DMS 273 (cell line): ENCODE measurements at regions not wholly inside any gene's neighbourhood (a gene's known extent, or its start where the extent isn't known, plus 50 kb on each side); places are given as distances from the start of the nearest gene placed in this dataset.
"Not testable (repeated sequence)": the region's sequence is repeated elsewhere in the genome, so short reads cannot be mapped to it uniquely, and the experiment has no call there.

Experiments used
- DNase-seq: peaks from one replicate; lab custom pipeline; 2025; ENCODE audit not compliant: unreplicated experiment; lab: John Stamatoyannopoulos, UW

DNA sequence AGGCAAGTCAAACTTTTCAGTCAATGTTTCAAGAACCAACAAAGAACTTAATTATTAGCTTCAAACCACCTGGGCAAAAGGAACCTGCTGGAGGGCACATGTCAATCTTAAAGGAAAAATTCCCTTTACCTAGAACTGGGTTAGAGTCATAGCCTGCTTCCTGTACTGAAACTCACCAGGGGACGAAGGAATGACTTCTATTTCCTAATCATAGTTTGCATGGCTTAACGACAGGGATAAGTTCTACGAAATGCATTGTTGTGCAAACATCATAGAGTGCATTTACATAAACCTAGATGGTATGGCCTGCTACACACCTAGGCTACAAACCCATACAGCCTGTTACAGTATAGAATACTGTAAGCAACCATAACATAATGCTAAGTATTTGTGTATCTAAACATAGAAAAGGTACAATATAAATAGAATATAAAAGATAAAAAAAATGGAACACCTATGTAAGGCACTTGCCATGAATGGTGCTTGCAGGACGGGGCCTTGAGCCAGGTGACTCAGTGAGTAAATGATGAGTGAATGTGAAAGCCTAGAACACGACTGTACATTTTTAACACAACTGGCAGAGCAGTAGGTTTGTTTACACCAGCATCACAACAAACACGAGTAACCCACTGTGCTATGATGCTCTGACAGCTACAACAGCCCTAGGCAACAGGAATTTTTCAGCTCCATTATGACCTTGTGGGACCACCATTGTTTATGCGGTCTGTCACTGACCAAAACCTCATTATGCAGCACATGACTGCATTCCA, 234.9 kb upstream of the CAND1 start:
- no peak for DNase-seq

DNA sequence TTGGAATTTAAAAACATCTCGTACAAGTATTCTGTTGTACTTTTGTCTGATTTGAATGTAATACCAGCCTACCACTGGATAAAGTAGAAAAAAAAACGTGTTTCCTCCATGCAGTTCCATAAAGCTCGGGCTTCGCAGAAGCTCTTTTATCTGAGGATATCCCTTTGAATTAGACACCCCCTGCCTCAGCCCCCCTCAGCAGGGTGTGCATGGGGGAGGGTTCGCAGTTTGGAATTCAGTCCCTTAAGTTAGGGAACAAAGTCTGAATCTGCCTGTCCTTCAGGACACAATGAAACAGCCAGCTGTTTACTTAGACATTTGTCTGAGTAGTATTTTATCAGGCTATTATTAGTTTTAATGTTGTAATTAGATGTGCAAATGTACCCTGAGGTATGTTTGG, 234.0 kb upstream of the CAND1 start:
- no peak for DNase-seq

DNA sequence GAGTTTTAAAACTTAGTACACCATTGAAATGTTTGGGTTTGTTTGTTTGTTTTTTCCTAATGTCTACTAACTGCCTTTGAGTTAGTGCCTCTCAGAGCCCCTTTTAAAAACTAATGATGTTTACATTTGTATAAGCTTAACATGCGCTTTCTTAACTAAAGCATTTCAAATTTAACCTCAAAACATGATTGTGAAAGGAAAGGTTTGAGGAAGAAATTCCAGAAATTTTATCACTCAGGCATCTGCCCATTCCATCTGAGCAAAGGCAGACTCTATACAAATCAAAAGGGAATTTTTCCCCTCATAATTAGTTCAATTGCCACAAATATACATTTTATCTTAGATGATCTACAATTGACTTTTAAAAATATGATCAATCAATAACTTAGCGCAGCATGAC, 230.7 kb upstream of the CAND1 start:
- DNase-seq, result no peak

DNA sequence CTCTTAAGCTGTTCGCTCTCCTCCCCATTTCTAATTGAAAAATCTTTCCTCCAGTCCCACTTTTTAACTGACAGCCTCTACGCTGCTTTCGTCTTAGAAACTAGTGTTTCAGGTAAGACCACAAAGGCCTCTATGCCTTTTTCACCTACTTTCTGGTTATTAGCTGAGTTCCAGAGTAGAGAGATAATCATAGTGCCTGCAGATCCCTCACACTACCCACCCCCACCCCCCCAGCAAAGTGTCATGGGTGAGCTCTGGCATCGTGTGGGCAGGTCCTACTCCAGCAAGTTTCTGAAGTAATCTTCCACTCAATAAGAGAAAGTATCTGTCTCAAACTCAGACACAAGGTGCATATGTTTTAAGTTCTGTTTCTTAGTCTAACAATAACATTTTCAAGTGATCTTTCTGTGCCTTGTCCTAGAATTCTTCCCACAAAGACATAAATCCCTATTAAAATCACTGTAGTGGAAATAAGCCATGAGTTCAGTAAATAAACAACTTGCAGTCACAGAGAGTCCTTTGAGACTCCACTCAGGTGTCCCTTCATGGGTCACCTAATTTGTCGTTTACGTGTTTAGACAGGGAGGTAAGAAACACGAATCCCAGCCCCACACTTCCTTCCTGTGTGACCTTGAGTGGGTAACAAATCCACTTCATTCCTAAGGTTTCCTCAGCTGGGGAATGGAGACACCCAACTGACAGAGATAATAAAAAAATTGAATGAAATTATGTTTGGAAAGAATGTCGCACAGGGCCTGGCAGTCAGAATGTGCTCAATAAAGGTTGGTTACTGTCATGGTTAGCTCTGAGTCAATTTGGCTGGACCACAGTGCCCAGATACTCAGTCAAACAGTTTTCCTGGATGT, 228.9 kb upstream of the CAND1 start:
- DNase-seq, result no peak

DNA sequence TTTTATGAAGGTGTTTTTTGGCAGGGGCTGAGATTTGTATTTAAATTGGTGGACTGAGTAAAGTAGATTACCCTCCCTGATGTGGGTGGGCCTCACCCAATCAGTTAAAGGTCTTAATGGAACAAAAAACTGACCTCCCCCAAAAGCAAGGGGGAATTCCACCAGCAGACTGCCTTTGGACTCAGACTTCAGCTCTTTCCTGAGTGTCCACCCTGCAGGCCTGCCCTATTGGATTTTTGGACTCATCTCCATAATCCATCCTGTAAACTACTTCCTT, 228.4 kb upstream of the CAND1 start:
- DNase-seq, result no peak

DNA sequence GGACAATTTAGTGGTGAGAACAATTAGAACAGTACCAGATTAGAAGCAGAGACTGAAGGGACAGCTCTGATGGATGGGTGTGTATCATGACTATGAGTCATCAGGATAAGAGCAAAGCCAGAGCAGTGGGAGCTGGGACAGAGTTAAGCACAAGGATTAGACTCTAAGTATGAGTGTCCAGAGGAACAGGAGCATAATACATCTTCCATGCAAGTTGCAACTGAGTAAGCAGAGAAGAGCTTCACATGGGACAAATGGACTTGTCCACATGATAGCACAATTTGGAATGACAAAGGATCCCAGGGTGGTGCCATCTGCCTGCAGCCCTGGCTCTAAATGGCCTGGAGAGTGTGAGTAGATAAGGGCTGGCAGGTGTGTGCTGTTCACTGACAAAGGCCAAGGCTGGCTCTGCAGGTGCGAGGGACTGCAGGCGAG, 226.4 kb upstream of the CAND1 start:
- DNase-seq, result no peak

DNA sequence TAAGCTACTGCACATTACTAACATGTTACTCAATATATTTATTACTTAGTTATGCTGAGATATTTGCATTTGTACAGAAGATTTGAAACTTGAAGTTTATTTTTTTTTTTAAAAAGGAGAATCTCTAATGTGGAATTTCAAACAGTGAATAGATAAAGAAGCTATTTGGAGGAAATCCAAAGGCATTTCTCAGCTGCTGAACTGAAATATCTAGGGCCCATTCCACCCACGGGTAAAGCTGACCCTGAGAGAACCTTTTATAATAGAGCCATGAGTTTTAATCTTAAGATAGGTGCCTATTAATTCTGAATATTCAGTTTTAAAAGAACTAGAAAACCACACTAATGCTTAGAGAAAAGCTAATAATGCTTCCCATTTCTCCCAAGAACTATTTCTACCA, 225.4 kb upstream of the CAND1 start:
- DNase-seq, result no peak

DNA sequence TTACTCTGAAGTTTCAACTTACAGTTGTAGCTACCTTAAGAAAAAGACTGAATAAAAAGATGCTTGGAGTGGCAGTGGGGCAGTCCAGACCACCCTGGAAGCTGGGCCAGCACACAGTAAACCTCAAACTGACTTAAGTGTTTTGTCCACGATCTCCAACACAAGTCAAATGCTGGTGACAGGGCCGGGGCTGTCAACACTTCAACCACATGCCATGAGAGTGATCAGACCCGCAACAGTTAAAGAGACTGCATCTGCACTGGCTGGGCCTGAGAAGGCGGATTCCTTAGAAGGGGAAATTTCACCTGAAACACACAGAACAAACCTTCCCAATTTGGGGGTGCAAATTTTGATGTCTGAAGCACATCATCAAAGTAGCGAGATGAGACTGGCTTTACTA, 223.5 kb upstream of the CAND1 start:
- no peak for DNase-seq

DNA sequence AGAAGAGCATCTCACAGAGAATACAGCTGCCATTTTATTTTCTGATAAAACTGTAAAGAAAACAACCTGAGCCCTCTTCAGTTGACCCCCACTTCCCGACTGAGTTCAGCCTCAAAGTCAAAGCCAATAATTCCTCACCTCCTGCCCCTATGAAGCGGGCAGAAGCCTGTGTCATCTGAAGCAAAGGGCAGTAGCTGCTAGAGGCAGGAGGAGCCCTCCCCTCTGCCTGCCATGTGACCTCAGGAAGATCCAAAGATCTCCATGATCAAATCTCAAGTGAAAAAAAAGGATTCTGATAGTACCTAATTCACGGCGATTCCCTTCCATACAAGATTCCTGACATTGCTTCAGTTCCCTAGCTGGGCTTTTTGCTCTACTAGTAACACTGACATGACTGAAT, 223.1 kb upstream of the CAND1 start:
- no peak for DNase-seq

DNA sequence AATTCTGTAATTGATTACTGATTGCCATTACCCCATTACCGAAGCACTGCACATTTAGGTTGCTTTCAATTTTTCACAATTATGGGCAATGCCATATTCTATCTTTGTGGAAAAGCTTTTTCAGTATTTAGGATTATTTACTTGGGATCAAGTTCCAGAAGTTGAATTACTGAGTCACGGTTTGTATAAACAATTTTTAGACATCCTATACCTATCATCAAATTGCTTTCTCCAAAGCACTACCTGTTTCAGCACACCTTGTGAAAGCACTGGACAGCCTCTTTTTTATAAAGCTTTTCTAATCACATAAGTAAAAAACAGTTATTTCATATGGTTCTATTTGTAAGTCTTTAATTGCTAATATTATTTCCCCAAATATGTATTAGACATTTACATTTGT, 221.5 kb upstream of the CAND1 start:
- no peak for DNase-seq

DNA sequence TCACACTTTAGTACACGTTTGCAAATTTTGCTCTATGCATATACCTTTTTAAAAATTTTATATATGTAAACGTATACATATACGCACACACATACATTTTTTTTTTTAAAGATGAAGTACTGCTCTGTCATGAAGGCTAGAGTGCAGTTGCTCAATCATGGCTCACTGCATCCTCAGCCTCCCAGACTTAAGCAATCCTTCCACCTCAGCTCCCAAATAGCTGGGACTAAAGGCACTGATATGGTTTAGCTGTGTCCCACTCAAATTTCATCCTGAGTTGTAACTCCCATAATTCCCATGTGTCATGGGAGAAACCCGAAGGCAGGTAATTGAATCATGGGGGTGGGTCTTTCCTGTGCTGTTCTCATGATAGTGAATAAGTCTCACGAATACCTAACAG, 220.8 kb upstream of the CAND1 start:
- DNase-seq, result no peak

DNA sequence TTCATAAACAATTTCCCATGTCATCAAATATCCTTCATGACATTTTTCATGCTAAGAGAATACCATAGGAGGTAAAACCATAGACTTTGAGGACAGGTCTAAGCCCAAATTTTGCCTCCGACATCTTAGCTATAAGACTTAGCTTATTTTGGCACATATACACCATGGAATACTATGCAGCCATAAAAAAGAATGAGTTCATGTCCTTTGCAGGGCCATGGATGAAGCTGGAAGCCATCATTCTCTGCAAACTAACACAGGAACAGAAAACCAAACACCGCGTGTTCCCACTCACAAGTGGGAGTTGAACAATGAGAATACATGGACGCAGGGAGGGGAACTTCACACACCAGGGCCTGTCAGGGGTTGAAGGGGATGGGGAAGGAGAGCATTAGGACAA, 220.0 kb upstream of the CAND1 start:
- not testable (repeated sequence) for DNase-seq

DNA sequence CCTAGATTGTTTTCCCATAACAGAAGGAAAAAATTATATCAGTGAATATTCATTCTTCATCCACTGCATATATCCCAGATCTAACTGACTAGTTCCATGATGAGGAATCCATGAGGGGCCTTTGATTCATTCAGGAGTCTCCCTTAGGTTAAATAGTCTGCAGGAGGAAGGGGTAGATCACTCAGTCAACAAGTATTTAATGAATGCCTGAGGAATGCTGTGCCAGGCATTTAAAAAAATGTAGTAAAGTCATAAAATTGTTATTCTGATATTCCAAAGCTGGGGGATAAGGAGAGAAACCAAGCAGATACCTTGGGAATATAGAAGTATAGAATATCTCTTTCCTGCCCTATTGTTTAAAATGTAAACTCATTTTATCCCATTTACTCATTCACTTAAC, 216.2 kb upstream of the CAND1 start:
- no peak for DNase-seq

DNA sequence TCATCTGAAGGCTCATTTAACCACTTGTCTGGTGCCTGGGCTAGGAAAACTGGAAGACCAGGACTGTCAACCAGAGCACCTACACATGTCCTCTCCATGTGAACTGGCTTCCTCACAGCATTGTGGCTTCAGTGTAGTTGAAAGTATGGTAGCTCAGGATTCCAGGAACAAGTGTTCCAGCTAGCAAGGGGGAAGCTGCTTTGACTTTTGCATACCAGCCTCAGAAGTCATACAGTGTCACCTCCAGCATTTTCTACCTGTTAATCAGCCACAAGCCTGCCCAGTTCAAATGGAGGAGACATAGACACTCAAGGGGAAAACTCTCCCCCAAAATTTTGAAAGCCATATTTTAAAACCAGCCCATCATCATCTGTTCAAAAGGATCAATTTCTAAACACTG, 212.8 kb upstream of the CAND1 start:
- DNase-seq, result no peak

DNA sequence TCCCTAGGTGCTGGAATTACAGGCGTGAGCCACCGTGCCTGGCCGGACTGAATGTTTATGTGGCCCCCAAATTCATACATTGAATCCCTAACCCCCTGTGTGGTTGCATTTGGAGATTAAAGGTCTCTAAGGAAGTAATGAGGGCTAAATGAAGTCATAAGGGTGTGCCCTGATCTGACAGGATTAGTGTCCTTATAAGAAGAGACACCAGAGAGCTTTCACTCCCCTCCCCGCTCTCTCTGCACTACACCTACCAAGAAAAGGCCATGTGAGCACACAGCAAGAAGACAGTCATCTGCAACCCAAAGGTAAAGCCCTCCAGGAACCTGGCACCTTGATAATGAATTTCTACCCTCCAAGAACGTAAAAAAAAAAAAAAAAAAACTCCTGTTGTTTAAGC, 212.1 kb upstream of the CAND1 start:
- no peak for DNase-seq

DNA sequence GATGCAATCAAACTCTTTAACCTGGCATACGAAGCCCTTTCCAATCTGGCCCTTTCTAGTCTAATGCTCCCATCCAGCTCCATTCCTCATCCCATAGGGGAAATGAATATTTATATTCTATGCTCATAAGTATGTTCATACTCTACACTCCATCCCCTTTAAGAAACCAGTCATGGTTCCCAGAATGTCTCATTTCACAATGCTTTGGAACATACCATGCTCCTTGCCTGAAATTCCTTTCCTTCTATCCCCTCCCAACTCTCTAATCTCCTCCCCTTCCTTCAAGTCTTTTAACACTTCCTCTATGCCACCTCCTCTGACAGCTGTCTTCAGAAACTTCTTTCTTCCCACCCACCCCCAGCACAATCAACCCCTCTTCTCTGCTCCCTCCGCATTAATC, 207.0 kb upstream of the CAND1 start:
- no peak for DNase-seq

DNA sequence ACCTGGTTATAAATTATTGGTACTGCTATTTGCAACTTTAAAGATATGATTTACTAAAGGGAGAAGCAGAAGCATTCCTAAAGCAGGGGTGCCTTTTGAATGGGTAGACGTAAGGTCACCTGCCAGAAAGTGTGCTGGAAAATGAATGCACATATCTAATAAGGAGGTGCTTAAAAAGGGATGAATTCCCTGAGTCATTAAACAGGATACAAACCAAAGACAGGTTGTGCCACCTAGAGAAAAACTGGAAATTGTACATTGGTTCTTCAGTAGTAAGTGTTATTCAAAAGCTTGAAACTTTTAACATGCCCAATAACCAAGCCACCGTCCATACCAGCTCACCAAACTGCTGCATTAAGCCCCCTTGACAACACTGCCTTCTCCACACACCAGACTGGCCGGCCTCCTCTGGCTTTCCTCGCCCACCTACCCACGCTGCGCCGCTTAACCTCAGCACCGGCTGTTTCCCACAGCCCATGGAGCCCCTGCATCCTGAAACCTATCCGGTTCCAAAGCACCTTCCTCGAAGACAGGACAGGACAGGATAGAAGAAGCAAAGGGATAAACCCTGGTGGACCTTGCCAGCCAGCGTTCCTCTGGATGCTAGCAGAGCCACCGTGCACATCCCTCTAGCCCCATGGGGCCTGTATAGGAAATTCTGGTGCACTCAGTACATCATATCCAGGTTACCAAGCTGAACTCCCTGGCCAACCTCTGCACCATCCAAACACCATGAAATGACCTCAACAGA, 201.5 kb upstream of the CAND1 start:
- DNase-seq, result peak; percentile 33

DNA sequence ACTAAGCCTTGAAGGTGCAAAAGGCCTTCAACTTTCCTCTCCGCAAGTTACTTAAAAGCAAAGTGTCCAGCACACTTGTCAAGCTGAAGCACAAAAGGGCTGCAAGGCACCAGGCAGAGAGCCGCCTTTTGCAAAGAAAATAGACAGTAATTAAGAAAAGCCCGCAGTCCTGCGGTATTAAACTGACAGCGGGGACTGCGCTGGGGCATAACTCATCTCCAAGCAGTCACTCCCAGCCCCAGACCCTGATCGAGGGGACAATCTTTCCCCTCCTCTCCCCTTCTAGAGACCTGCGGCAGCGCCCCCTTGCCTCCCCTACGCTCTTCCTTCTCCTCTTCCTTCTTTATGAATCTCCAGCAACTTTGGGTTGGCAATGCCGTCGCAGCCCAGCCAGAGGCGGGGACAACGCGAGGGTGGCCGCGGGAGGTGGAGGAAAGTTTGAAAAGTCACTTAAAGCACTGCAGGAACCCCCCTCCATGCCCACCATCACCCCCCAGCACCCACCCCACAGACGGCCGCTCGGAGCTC, 200.9 kb upstream of the CAND1 start:
- DNase-seq, result peak; percentile 49

DNA sequence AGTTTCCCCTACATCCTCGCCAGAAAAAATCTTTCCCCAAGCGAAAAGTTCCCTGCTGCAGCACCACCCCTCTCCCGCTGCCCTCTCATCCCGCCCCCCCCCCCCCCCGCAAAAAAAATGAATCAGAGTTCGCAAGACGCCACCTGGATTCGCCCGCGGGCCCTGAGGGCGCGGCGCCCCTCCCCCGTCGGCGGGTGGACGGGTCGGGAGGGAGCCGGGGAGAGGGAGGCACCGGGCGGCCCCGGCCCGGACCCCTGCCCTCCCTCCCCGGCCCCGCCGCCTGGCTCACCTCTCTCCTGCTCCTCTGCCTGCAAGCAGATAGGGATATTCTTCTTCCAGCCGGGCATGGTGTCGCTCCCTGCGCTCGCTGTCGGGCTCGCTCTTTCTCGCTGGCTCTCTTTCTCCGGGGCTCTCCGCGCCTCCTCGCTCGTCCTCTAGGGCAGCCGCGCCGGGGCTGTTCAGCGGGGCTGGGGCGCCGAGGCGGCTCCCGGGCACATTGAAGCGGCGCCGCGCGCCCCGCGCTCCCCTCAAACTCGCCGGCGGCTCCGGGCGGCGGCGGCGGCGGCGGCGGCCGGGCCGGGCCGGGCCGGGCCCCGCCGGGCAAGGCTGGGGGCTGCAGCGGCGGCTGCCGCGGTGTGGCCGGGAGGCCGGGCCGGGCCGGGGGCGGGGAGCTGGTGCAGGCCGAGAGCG, 200.3 kb upstream of the CAND1 start:
- peak; percentile 82 for DNase-seq

DNA sequence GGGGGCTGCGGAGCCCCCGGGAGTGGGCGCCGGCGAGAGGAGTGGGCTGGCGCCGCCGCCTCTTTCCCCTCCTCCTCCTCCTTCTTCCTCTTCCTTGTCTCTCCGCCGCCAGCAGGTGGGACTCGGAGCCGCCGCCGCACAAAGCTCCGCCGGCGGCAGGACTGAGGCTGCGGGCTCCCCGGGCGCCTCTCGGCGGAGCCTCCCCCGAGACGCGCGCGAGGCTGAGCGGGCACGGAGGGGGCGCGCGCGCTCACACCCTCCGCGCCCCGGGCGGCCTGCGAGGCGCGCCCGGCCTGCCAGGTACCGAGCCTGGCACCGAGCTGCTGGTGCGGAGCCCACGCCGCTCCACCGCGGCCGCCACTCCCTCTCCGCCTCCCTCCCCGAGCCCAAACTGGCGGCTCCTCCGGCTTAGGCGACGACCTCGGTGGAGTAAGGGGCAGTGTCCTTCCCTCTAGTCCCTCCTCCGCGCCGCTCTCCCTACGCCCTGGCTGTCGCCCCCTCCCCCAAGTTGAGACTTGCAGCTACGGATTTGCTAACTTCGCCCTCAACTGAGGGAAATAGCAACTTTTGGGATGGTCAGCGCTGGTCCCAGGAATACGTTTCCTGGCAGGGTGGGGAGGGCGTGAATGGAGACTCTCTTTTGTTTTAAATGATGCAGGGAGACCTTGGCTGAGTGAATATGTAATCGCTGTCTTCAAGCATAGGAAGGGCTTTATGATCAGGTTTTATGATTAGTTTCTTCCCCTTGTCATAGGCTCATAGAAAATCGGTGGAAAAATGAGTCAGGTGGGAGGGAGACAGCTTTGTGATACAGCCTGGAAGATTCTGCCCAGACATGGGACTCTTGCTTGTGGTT, 199.5 kb upstream of the CAND1 start:
- DNase-seq, result peak; percentile 70
